HG03565 (cell line): ENCODE measurements at regions not wholly inside any gene's neighbourhood (a gene's known extent, or its start where the extent isn't known, plus 50 kb on each side); places are given as distances from the start of the nearest gene placed in this dataset.
"Not testable (repeated sequence)": the region's sequence is repeated elsewhere in the genome, so short reads cannot be mapped to it uniquely, and the experiment has no call there.

ENCODE experiments used
- ATAC-seq: cut with Tn5 transposase; IDR thresholded peaks from one replicate; pipeline ENCODE4 v1.9.1; 2021; ENCODE audit warnings: mild to moderate bottlenecking, moderate library complexity; ENCODE audit not compliant: unreplicated experiment

GRCh38 chr2:242098034-242098433, 228.5 kb downstream of the RTP5 start:
- ATAC-seq: no peak

GRCh38 chr2:242098445-242099128, 229.1 kb downstream of the RTP5 start:
- no peak for ATAC-seq

- ATAC-seq: not testable (repeated sequence)
These were observed 233.6 kb downstream of the RTP5 start for GRCh38 chr2:242103093-242103492.

- not testable (repeated sequence) for ATAC-seq
These were observed 234.8 kb downstream of the RTP5 start for GRCh38 chr2:242104202-242104956.

GRCh38 chr2:242107065-242107464, 237.5 kb downstream of the RTP5 start:
- ATAC-seq: not testable (repeated sequence)

GRCh38 chr2:242108797-242109500, 239.4 kb downstream of the RTP5 start:
- ATAC-seq: not testable (repeated sequence)

GRCh38 chr2:242109819-242110218, 240.3 kb downstream of the RTP5 start:
- ATAC-seq: not testable (repeated sequence)

GRCh38 chr2:242111954-242112353, 242.4 kb downstream of the RTP5 start:
- not testable (repeated sequence) for ATAC-seq

GRCh38 chr2:242113492-242113891, 244.0 kb downstream of the RTP5 start:
- not testable (repeated sequence) for ATAC-seq

- ATAC-seq: not testable (repeated sequence)
These were observed 247.1 kb downstream of the RTP5 start for GRCh38 chr2:242116676-242117075.

GRCh38 chr2:242117305-242117704, 247.8 kb downstream of the RTP5 start:
- ATAC-seq: not testable (repeated sequence)

GRCh38 chr2:242119682-242120081, 250.2 kb downstream of the RTP5 start:
- not testable (repeated sequence) for ATAC-seq

GRCh38 chr2:242130682-242131081, 261.2 kb downstream of the RTP5 start:
- not testable (repeated sequence) for ATAC-seq

- not testable (repeated sequence) for ATAC-seq
These were observed 290.4 kb downstream of the RTP5 start for GRCh38 chr2:242159921-242160320.

GRCh38 chr2:242165115-242165514, 295.6 kb downstream of the RTP5 start:
- ATAC-seq: not testable (repeated sequence)

GRCh38 chr2:242171290-242171689, 301.8 kb downstream of the RTP5 start:
- ATAC-seq: not testable (repeated sequence)
